Endodermal cell (in vitro differentiated cells): ENCODE measurements at regions not wholly inside any gene's neighbourhood (a gene's known extent, or its start where the extent isn't known, plus 50 kb on each side); places are given as distances from the start of the nearest gene placed in this dataset.
A peak's percentile ranks its signal among the peaks of the same experiment; 100 is the strongest.

Source experiments
- DNase-seq: peaks from one replicate; pipeline ENCODE4 v3.0.0-alpha.2; 2017
- H3K27ac ChIP-seq: 2 replicates; pipeline ENCODE4 v1.5.1; 2013; ENCODE audit warnings: mild to moderate bottlenecking, low read depth, low read length, moderate library complexity
- H3K27me3 ChIP-seq: 2 replicates; pipeline ENCODE4 v1.6.1; 2013; ENCODE audit warnings: mild to moderate bottlenecking, low read length, moderate library complexity; ENCODE audit not compliant: insufficient read depth, control insufficient read depth, poor library complexity, severe bottlenecking
- H3K36me3 ChIP-seq: 2 replicates; pipeline ENCODE4 v1.7.0; 2013; ENCODE audit warnings: mild to moderate bottlenecking, low read length, moderate library complexity; ENCODE audit not compliant: control insufficient read depth, insufficient read depth
- H3K4me1 ChIP-seq: one replicate; pipeline ENCODE4 v1.7.0; 2013; ENCODE audit warnings: low read length; ENCODE audit not compliant: control insufficient read depth, insufficient read depth
- H3K4me3 ChIP-seq: 2 replicates; pipeline ENCODE4 v1.5.1; 2013; ENCODE audit warnings: mild to moderate bottlenecking, low read length, moderate library complexity
- H3K9ac ChIP-seq: 2 replicates; pipeline ENCODE4 v1.6.1; 2013; ENCODE audit warnings: mild to moderate bottlenecking, low read length, moderate library complexity; ENCODE audit not compliant: poor library complexity, severe bottlenecking; ENCODE audit errors: extremely low read depth
- H3K9me3 ChIP-seq: 2 replicates; pipeline ENCODE4 v1.6.1; 2013; ENCODE audit warnings: mild to moderate bottlenecking, low read length, moderate library complexity; ENCODE audit not compliant: control insufficient read depth
- H3K27ac Mint-ChIP-seq: 2 replicates; pipeline ENCODE4 v1.8.0; 2020; ENCODE audit warnings: mixed read lengths
- H3K27me3 Mint-ChIP-seq: 2 replicates; pipeline ENCODE4 v1.8.0; 2021; ENCODE audit warnings: mild to moderate bottlenecking, mixed read lengths; ENCODE audit not compliant: insufficient read depth
- H3K36me3 Mint-ChIP-seq: 2 replicates; pipeline ENCODE4 v1.8.0; 2020; ENCODE audit warnings: low read depth, mixed read lengths
- H3K4me1 Mint-ChIP-seq: 2 replicates; pipeline ENCODE4 v1.8.0; 2020; ENCODE audit warnings: mixed read lengths
- H3K4me3 Mint-ChIP-seq: 2 replicates; pipeline ENCODE4 v1.8.0; 2020; ENCODE audit warnings: mild to moderate bottlenecking, moderate library complexity, mixed read lengths
- H3K9me3 Mint-ChIP-seq: 2 replicates; pipeline ENCODE4 v1.8.0; 2020; ENCODE audit warnings: mild to moderate bottlenecking, mixed read lengths
- WGBS, 2 experiments: methylation state at CpG; one replicate each; pipeline versions ENCODE4 v1.1.5 to v1.1.7; 2013; ENCODE audit warnings: missing lambda C conversion rate in 2 of 2, mixed read lengths in 1 of 2; ENCODE audit not compliant: insufficient coverage in 1 of 2, insufficient read length in 1 of 2; 5-methylcytosine and 5-hydroxymethylcytosine counted together
- TF ChIP-seq, protein P1 (sequence below): fragments of 200-600 bp; sonication (generic); conservative IDR thresholded peaks from 2 replicates; pipeline ENCODE4 v1.5.0; 2021; ENCODE audit warnings: antibody characterized with exemption, mild to moderate bottlenecking

DNA sequence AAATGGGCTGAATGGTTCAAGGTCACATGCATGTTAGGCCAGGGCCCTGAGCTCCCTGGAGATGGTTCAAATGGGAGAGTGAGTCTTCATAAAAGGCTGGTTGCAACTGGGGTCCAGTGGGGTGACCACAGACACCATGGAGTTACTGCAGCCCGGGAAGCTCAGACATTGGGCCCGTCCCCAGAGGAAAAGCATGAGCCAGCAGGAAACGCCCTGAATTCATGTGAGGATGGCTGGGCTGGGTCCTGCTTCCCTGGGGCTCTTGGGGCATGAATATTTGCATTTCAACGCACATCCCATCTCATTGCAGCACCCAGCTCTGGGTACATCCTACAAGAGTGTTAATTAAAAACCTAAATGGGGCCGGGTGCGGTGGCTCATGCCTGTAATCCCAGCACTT lies 549.0 kb downstream of the TCERG1L start:
- TF ChIP-seq, protein P1, sequence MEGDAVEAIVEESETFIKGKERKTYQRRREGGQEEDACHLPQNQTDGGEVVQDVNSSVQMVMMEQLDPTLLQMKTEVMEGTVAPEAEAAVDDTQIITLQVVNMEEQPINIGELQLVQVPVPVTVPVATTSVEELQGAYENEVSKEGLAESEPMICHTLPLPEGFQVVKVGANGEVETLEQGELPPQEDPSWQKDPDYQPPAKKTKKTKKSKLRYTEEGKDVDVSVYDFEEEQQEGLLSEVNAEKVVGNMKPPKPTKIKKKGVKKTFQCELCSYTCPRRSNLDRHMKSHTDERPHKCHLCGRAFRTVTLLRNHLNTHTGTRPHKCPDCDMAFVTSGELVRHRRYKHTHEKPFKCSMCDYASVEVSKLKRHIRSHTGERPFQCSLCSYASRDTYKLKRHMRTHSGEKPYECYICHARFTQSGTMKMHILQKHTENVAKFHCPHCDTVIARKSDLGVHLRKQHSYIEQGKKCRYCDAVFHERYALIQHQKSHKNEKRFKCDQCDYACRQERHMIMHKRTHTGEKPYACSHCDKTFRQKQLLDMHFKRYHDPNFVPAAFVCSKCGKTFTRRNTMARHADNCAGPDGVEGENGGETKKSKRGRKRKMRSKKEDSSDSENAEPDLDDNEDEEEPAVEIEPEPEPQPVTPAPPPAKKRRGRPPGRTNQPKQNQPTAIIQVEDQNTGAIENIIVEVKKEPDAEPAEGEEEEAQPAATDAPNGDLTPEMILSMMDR, result no peak
- Histone ChIP-seq H3K27me3 (no peaks in the 10 kb centered on the region), H3K9me3 (no peaks in the 10 kb centered on the region), H3K27ac (no peak overlapping the region), H3K36me3 (no peaks in the 10 kb centered on the region), H3K9ac (no peak overlapping the region), H3K4me3 (no peak overlapping the region), H3K4me1 (no peaks in the 10 kb centered on the region)
- no peaks in the 10 kb centered on the region for H3K4me1 Mint-ChIP-seq
- peaks cover 6% of the 10 kb centered on the region for H3K27me3 Mint-ChIP-seq
- DNase-seq, result no peak
- no peak overlapping the region for H3K4me3 Mint-ChIP-seq
- H3K9me3 Mint-ChIP-seq, result peaks cover 22% of the 10 kb centered on the region
- 67 to 72% methylated on average over 4 to 6 of the region's 6 CpGs for WGBS, 2 experiments
- H3K27ac Mint-ChIP-seq, result no peak overlapping the region
- H3K36me3 Mint-ChIP-seq, result no peaks in the 10 kb centered on the region

DNA sequence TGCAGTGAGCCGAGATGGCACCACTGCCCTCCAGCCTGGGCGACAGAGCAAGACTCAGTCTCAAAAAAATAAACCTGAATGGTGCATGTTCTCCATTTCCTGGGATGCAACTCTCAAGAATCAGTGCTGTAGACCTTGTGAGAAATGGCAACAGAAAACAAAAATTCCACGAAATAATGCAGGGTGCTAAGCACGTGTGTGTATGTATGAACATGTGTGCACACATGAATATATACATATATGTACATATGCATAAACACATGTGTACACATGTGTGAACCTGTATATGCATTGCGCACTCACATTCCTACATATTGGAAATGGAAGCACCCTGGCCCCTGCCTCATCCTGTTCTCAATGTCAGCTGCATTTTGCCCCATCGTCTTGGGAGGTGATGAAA lies 548.5 kb downstream of the TCERG1L start:
- H3K36me3 Mint-ChIP-seq, result no peaks in the 10 kb centered on the region
- Histone ChIP-seq H3K9me3 (peaks cover 5% of the 10 kb centered on the region), H3K4me1 (no peaks in the 10 kb centered on the region), H3K36me3 (no peaks in the 10 kb centered on the region), H3K27ac (no peak overlapping the region), H3K27me3 (no peaks in the 10 kb centered on the region), H3K4me3 (no peak overlapping the region), H3K9ac (no peak overlapping the region)
- no peaks in the 10 kb centered on the region for H3K4me1 Mint-ChIP-seq
- peaks cover 28% of the 10 kb centered on the region for H3K9me3 Mint-ChIP-seq
- TF ChIP-seq, protein P1, result no peak
- 94% methylated on average over 4 to 5 of the region's 6 CpGs for WGBS, 2 experiments
- H3K27ac Mint-ChIP-seq, result no peak overlapping the region
- no peak for DNase-seq
- no peak overlapping the region for H3K4me3 Mint-ChIP-seq
- H3K27me3 Mint-ChIP-seq, result peaks cover 6% of the 10 kb centered on the region

DNA sequence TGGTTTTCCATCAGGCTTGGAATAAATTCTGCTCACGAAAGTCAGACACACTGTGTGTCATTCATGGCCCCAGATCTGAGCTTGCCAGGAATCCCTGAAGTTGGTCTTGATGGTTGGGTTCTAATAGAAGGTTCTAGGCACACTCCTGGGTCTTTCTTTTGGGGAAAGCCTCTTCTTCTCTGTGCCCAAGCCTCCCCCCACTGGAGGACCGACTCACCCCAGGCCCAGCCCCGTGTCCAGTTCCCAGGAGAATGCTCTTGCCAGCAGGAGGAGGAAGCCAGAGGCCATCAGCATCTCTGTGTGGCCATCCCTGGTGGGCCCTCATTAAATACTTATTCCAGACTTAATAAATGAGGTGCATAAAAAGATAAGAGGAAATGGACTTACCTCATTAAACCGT lies 548.0 kb downstream of the TCERG1L start:
- TF ChIP-seq, protein P1, result peak; percentile 32
- Mint-ChIP-seq H3K27ac (no peak overlapping the region), H3K4me3 (no peak overlapping the region), H3K9me3 (peaks cover 32% of the 10 kb centered on the region), H3K27me3 (peaks cover 6% of the 10 kb centered on the region), H3K36me3 (no peaks in the 10 kb centered on the region), H3K4me1 (no peaks in the 10 kb centered on the region)
- H3K9me3 ChIP-seq, result peaks cover 8% of the 10 kb centered on the region
- DNase-seq, result no peak
- H3K9ac ChIP-seq, result no peak overlapping the region
- 86 to 89% methylated on average over 1 to 4 of the region's 4 CpGs for WGBS, 2 experiments
- no peaks in the 10 kb centered on the region for H3K27me3 ChIP-seq
- no peaks in the 10 kb centered on the region for H3K36me3 ChIP-seq
- H3K27ac ChIP-seq, result no peak overlapping the region
- H3K4me3 ChIP-seq, result no peak overlapping the region
- no peaks in the 10 kb centered on the region for H3K4me1 ChIP-seq
